ENCODE measurements at regions not wholly inside any gene's neighbourhood (a gene's known extent, or its start where the extent isn't known, plus 50 kb on each side); places are given as distances from the start of the nearest gene placed in this dataset.
"Not testable (repeated sequence)": the region's sequence is repeated elsewhere in the genome, so short reads cannot be mapped to it uniquely, and the experiment has no call there.

GRCh38 chr2:198517976-198518375 lies 713.6 kb downstream of the PLCL1 start:
- no peak for DNase-seq (ENCODE audit: low spot score)

- not testable (repeated sequence) for DNase-seq (ENCODE audit: low spot score)
These were observed 704.2 kb downstream of the PLCL1 start for GRCh38 chr2:198508610-198509009.

- no peak for DNase-seq (ENCODE audit: low spot score)
These were observed 695.1 kb downstream of the PLCL1 start for GRCh38 chr2:198499539-198499938.

GRCh38 chr2:198498516-198498915 lies 694.1 kb downstream of the PLCL1 start:
- no peak for DNase-seq (ENCODE audit: low spot score)

- DNase-seq (ENCODE audit: low spot score), result no peak
These were observed 693.7 kb downstream of the PLCL1 start for GRCh38 chr2:198498048-198498447.

- no peak for DNase-seq (ENCODE audit: low spot score)
These were observed 690.5 kb downstream of the PLCL1 start for GRCh38 chr2:198494931-198495330.

- DNase-seq (ENCODE audit: low spot score), result no peak
These were observed 686.4 kb downstream of the PLCL1 start for GRCh38 chr2:198490748-198491147.

GRCh38 chr2:198488964-198489363 lies 684.6 kb downstream of the PLCL1 start:
- no peak for DNase-seq (ENCODE audit: low spot score)

- no peak for DNase-seq (ENCODE audit: low spot score)
These were observed 678.7 kb downstream of the PLCL1 start for GRCh38 chr2:198483051-198483450.

- no peak for DNase-seq (ENCODE audit: low spot score)
These were observed 674.7 kb downstream of the PLCL1 start for GRCh38 chr2:198479065-198479464.

GRCh38 chr2:198478361-198478760 lies 674.0 kb downstream of the PLCL1 start:
- no peak for DNase-seq (ENCODE audit: low spot score)

GRCh38 chr2:198476007-198476406 lies 671.6 kb downstream of the PLCL1 start:
- no peak for DNase-seq (ENCODE audit: low spot score)

GRCh38 chr2:198471291-198471690 lies 666.9 kb downstream of the PLCL1 start:
- no peak for DNase-seq (ENCODE audit: low spot score)

GRCh38 chr2:198468136-198468535 lies 663.7 kb downstream of the PLCL1 start:
- no peak for DNase-seq (ENCODE audit: low spot score)

- no peak for DNase-seq (ENCODE audit: low spot score)
These were observed 661.6 kb downstream of the PLCL1 start for GRCh38 chr2:198465970-198466369.

- DNase-seq (ENCODE audit: low spot score), result no peak
These were observed 652.0 kb downstream of the PLCL1 start for GRCh38 chr2:198456418-198456817.

- no peak for DNase-seq (ENCODE audit: low spot score)
These were observed 649.5 kb downstream of the PLCL1 start for GRCh38 chr2:198453866-198454265.

GRCh38 chr2:198452327-198452726 lies 647.9 kb downstream of the PLCL1 start:
- DNase-seq (ENCODE audit: low spot score), result no peak

- DNase-seq (ENCODE audit: low spot score), result no peak
These were observed 644.4 kb downstream of the PLCL1 start for GRCh38 chr2:198448789-198449188.

GRCh38 chr2:198444800-198445287 lies 640.5 kb downstream of the PLCL1 start:
- DNase-seq (ENCODE audit: low spot score), result no peak

- no peak for DNase-seq (ENCODE audit: low spot score)
These were observed 637.5 kb downstream of the PLCL1 start for GRCh38 chr2:198441901-198442300.

GRCh38 chr2:198441246-198441645 lies 636.9 kb downstream of the PLCL1 start:
- DNase-seq (ENCODE audit: low spot score), result no peak

- no peak for DNase-seq (ENCODE audit: low spot score)
These were observed 636.4 kb downstream of the PLCL1 start for GRCh38 chr2:198440833-198441232.

- no peak for DNase-seq (ENCODE audit: low spot score)
These were observed 633.9 kb downstream of the PLCL1 start for GRCh38 chr2:198438331-198438730.

GRCh38 chr2:198424112-198424511 lies 619.7 kb downstream of the PLCL1 start:
- no peak for DNase-seq (ENCODE audit: low spot score)
